GM18858 (cell line): ENCODE measurements at regions not wholly inside any gene's neighbourhood (a gene's known extent, or its start where the extent isn't known, plus 50 kb on each side); places are given as distances from the start of the nearest gene placed in this dataset.

Experiments used
- ATAC-seq: cut with Tn5 transposase; IDR thresholded peaks from one replicate; pipeline ENCODE4 v1.9.1; 2021; ENCODE audit not compliant: unreplicated experiment

DNA sequence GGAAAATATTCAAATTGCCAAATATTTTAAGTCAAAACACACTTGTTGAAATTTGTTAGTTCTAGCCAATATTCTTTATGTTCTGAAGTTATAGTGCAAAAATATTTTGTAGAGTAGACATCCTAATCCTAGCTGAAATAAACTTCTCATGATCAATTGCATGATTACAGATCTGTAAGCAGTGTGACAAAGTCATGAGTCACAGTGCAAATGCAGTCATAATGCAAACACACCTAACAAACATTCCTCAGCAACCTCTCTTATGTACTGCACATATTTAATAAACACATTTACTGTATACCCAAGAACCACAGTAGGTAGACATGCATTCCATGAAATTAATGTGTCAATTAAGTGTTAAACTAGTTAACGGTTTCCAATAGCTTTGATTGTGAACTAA, 1857.4 kb downstream of the NCAM2 start:
- ATAC-seq: no peak

DNA sequence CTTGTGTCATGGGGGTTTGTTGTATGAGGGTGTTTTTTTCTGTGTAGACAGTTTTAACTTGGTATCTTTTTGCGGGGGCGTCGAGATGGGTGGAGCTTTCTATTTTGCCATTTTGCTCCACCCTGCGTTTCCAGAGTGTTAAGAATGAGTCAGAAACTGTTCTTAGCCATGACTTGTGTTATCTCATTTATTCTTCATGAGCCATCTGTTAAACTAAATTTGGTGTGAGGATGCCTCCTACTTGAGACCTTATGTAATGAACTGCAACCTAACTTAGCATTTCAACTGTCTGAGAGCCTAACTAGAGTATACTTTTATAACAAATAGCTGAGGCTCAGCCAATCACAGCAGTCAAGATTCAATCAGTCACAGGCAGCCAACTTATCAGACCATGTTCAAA, 1873.5 kb downstream of the NCAM2 start:
- ATAC-seq: no peak

DNA sequence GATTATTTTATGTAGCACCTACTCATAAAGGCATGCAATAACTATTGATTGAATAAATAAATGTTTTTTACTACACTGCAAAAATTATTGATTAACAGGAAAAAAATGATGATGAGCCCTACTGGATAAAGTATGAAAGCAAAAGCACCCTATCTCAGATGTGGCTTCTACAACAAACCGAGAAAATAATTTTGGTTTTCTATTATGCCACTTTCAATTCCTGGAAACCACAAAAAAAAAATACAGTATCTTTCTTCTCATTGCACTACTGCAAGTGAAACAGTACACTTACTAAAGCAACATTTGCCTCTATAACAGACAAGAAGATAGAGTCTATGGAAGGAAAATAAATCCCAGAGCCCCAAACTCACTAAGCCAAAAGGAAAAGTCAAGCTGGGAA, 1882.4 kb downstream of the NCAM2 start:
- no peak for ATAC-seq

DNA sequence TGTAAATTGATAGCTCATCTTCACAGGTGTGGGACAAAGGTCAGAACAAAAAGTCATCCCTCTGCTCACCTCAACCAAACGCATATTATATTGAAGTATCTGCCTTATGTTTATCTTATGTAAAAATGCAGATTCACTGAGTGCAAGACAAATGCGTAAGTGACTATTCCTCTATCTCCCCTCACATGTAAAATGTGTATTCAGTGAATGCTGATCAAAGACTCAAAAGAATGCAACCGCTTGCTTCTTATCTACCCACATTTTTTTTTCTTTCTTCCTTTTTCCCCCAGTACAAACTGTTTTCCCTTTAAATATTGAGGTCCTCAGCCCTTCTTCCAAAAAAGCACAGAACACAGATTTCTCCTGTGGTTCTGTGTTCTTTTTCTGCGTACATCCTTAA, 1882.9 kb downstream of the NCAM2 start:
- no peak for ATAC-seq

DNA sequence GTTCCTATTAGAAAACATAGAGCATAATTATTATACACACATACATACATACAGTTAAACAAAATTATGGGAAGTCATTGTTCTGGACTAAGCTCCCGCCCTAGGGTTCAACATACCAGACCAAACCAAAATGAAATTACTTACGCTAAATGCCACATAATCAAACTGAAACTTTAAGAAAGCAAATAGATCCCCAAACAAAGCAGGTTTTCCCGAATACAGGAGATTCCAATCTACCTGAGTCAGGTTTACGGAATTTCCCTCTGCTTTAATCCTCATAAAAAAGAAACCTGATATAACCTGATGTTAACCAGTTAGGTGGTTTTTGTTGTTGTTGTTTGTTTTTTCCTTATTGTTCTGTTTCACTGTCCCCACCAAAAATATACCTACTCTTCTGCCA, 1886.9 kb downstream of the NCAM2 start:
- no peak for ATAC-seq

DNA sequence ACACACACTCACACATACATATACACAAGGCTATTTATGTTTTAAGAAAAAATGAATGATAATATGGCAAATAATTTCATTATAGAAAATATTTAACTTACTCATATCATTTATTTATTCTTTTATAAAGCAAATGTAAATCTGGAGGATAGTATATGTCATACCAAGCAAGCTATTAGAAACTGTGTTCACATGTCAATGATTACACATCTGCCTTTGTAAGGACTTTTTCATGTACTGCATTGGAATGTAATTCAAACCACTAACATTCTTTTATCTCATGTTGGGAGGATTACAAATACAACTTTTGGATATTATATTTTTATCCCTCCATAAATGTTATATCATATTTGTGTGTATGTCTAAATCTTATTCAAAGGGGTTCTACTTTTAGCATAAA, 1887.4 kb downstream of the NCAM2 start:
- no peak for ATAC-seq

DNA sequence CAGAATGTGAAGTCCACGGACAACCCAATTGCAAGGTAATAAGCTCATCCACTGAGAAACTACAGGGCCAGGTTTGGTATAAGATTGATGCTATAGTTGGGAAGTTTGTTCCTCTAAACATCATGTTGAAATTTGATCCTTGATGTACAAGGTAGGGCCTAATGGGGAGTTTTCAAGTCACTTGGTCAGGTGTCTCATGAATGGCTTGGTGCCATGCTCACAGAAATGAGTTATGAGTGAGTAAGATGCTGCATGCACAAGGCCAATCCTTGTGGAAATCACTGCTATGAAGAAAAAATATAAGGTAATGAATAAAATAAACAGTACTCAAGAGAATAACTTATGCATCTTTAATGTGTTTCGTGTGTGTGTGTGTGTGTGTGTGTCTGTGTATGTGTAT, 1891.2 kb downstream of the NCAM2 start:
- no peak for ATAC-seq

DNA sequence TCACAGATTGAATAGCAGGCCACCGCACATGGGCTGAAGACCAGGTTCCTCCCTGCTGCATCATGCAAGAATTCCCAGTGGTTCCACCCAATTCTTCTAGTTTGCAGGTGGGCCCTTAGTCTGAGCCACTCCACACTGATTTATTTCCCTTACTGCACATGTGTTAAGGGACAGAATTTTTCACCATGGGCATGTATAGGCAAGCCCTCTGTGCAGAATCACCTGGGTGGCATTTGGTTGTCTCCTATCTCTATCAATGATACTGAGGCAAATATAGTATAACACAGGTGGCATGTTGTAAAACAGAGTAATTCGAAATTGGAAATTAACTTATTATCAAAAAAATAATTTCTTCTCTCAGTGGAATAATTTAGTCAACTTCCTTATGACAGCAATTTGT, 1892.4 kb downstream of the NCAM2 start:
- ATAC-seq: no peak

DNA sequence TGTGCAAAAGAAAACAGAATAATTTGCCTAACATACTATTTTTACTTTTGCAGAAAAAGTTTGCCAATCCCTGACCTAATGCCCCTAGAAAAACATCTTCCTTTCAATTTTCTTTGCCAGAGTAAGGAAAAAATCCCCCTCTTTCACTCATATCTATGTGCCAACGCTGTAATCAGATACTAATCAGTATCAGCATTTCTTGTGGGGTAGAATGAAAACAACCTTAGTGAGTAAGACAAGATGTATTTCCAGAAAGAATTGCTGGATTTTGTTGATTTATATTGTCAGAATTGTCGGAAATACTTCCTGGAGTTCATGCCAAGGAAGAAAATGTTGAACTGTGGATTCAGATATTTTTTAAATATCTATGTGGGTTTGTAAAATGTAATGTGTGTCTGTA, 1893.8 kb downstream of the NCAM2 start:
- ATAC-seq: no peak

DNA sequence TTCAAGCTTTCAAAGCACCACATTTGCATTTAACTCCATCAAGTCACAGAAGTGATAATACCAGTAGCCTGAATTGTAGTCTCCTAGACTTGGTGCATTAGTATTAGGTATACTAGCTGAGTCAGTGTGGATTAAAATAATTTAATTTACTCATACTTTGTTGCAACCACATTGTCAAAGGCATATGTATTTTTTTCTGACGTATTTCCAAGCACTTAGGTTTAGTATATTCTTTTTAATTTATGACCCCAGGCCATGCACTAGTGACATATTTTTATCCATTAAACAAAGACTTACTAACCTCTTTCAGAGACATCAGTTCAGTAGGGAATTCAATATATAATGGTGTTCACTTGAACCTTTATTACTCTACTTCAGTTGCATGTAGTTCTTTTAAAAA, 1894.5 kb downstream of the NCAM2 start:
- no peak for ATAC-seq

DNA sequence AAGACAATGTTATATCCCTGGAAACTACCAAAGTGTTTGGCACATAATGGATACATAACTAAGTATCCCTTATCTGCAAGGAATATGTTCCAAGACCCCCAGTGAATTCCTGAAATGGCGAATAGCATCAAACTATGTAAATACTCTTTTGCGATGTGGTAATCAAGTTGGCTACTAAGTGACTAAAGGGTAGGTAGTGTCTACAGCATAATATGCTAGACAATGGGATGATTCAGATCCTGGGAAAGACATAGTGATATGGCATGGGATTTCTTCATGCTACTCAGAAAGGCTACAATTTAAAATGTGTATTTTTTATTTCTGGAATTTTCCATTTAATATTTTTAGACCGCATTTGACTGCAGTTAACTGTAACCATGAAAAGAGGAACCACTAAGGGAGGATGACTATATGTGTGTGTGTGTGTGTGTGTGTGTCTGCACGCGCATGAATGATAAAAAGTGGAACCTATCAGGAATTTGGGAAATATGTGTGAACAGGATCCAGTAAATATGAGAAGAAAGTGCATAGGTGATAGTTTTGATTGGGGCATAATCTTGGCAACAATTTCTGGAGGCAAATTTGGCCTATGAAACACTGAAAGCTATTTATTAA, 1899.9 kb downstream of the NCAM2 start:
- no peak for ATAC-seq

DNA sequence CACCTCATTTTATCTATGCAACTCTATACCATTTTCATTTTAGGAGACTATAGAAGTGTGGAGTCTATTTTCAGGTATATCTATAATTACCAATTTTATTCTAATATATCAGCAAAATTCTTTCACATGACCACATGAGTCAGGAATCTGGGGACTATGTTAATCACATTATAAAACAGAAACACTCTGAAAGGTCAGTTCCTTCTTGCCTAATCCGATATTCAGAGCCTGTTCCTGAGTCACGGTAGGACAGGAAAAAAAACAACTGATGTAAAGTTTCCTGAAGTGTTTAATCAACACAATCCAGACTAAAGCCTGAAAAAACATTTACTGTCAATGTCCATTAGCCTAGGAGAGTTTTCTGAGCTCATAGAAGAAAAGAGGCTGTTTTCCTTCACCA, 1902.3 kb downstream of the NCAM2 start:
- ATAC-seq: no peak

DNA sequence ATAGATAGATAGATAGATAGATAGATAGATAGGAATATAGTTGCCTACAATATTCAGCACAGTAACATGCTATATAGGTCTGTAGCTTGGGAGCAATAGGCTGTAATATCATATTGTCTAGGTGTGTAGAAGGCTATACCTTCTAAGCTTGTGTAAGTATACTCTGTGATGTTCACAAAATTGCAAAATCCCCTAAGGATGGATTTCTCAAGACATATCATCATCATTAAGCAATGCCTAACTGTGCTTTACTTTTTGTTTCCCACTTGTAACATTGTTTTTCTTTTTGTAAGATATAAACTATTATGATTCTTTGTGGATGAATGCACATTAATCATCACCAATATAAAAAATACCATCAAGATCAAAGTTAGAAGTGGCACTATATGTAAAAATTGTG, 1905.6 kb downstream of the NCAM2 start:
- ATAC-seq: no peak

DNA sequence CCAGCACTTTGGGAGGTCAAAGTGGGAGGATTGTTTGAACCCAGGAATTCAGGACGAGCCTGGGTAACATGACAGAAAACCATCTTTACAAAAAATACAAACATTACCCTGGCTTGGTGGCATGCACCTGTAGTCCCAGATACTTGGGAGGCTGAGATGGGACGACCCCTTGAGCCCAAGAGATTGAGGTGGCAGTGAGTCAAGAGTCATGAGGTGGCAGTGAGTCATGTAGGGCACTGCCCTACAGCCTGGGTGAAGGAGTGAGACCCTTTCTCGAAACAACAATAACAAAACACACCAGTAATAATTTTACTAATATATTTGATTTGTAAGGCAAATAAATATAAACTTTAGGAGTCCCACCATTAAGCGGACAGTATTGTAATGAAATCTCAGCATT, 1906.2 kb downstream of the NCAM2 start:
- ATAC-seq: no peak

DNA sequence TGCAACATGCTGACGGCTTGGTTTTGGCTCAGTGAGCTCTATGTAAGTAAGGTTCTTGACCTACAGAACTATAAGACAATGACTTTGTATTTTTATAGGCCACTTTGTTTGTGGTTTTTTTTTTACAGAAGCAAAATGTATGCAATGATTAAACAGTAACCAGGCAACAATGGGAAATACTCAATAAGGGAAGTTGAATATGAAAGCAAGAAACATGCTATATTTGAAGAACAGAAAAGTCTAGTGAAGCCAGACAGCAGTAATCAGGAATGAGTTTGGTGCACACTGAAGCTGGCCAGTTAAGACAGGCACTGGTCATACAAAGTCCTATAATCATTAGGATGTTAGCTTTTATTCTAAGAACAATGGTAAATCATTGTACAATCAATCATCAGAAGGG, 1926.8 kb downstream of the NCAM2 start:
- no peak for ATAC-seq

DNA sequence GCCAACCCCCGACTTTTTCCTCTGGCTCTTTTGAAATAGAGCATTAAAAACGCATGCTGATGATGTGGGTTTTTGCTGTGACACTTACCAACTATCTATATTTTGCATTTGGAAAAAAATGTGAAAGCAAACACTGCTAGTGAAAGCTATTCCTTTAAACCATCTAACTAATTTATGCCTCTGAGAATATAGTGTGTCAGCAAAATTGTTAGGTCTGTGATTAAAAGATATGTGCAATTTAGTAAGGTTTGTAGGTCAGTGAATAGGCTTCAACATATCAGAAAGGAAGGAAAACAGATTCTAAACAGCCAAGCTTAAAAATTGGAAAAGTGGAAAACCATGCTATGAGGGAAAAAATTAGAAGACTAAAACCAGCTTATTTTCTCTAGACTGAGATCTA, 1929.3 kb downstream of the NCAM2 start:
- ATAC-seq: no peak

DNA sequence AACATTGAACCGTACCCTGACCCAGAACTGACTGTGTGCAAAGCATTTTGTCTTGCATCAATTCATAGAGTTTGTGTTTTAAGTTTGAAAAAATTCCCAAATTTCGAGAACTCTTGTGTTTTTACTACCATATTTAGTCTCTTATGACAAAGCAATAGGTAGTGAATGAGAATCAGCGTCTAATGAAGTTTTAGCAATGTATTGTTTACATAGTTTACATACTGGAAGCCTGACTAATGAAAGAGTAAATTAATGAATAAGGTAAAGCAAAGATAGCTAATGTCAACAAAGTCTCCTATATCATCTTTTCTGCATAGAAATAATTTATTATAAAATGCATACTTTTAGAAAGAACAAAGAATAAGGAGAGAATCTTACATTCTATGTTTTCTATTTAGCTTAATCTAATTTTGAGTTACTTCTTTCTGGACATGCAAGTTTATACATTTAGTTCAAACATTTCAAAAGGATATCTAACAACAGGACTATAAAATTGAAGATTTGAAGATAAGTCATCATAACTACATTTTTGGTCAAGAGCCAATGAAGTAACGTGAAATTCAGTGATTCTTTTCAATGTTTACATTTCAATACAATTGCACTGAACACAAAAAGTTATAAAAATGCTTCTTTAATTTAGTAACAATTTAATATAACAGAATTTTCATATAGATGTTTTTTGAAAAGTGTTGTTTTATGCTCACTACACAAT, 1943.7 kb downstream of the NCAM2 start:
- no peak for ATAC-seq

DNA sequence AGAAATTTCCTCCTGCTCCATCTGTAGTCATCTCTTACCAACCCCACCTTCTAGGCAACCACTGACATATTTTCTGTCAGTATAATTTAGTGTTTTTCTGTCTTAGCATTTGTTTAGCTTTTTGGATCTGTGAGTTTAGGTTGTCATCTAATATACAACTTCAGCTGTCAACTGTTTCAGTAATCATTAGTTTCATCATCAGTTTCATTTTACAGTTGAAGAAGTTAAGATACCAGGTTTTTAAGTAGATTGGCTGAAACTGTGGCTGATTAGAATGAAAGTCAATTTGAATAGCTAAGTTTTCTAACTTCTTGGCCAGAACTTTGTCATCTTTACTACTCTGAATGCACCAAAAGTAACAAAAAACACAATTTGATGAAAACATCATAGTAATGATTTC, 1957.3 kb downstream of the NCAM2 start:
- ATAC-seq: no peak

DNA sequence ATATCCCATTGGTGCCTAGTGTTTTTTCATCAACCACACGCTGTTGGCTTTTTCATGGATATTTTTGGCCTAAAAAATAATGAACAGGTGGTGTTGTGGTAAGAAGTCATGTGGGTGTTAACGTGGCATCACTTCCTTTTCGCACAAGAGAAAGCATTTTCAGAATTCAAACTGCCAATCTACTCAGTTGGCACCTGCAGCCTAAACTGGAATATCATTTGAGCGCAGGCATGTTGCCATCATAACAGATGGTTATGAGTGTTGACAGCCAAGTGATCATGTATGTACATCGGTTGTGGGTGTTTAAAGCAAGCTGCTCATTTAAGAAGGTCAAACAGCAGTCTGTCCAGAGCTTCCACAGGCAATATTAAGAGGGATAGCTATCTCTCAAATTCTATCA, 1963.0 kb downstream of the NCAM2 start:
- ATAC-seq: no peak

DNA sequence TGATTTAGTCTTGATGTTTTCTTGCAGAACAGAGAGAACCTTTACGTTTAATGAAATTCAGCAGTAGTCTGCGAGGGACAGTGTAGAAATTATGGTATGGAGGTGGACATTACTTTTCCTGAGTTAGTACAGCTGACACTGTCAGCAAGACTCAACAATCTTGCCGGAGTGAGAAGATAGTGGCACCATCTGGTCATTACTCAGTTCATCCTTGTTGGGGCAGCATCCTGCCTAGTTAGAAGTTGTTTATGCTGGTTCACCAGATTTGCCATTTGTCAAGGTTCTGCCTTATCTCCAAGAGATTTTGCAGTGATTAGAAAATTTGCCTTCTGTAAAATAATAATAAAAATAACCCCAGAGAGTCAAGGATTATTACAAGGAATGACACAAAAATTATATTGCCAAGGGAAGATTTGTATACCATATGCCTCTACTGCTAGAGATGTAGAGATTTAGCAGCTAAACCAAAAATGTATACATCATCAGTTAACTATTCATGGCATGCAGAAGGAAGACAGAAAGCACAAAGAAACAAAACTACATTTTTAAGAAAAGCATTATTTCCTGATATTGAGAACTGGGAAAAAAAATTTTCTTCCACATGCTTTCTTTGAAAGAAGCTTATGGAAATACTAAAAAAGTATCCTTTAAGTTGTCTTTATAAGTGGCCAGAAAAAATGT, 1967.4 kb downstream of the NCAM2 start:
- ATAC-seq: no peak

DNA sequence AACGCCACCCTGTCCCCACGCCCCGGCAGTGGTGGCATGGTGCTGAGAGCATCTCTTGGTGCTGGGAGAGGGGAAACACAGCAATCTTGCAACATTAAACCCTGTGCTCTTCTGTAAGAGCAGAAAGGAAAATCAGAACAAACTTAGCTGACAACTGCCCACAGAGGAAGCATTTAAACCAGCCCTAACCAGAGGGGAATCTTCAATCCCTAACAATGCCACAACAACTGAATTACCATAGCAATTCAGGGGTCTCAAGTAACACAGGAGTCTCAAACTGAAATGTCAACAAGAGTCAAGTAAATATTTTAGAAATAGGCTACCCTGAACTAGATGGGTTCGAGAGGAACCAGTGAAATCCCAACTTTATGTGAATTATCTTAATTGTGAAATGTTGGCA, 1983.6 kb downstream of the NCAM2 start:
- ATAC-seq: no peak

DNA sequence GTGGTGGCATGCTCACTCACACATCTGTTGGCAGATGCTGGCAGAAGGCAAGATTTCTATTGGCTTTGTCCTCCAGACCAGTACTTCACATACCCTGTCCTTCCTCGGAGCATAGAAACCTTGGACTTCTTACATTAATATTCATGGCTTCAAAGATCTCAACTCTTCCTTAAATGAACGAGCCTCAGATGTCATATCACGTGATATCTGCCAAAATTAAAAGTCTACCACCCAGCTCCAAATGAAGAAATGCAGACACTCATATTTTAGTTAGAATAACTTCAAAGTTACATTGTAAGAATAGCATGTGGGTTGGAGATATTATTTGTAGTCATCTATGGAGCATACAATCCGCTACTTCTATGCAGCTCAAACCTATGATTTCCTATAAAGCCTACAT, 1994.9 kb downstream of the NCAM2 start:
- no peak for ATAC-seq
